Muscle layer of duodenum (tissue), 2 donors: ENCODE measurements at regions not wholly inside any gene's neighbourhood (a gene's known extent, or its start where the extent isn't known, plus 50 kb on each side); places are given as distances from the start of the nearest gene placed in this dataset.

Experiments
- H3K27ac ChIP-seq: one replicate; pipeline ENCODE4 v1.7.0; 2013; ENCODE audit warnings: mild to moderate bottlenecking, low read length
- H3K27me3 ChIP-seq: one replicate; pipeline ENCODE4 v1.7.0; 2013; ENCODE audit warnings: low read depth, mild to moderate bottlenecking, control low read depth, low read length
- H3K36me3 ChIP-seq, 2 donors: one replicate each; pipeline ENCODE4 v1.7.0; 2013; ENCODE audit warnings: low read length in 2 of 2, control low read depth in 1 of 2, mild to moderate bottlenecking in 1 of 2; ENCODE audit not compliant: insufficient read depth in 2 of 2, control insufficient read depth in 1 of 2
- H3K4me1 ChIP-seq, 2 donors: one replicate each; pipeline ENCODE4 v1.7.0; 2013; ENCODE audit warnings: low read length in 2 of 2, mild to moderate bottlenecking in 2 of 2, control low read depth in 1 of 2, moderate library complexity in 1 of 2; ENCODE audit not compliant: insufficient read depth in 2 of 2, control insufficient read depth in 1 of 2
- H3K4me3 ChIP-seq, 2 donors: one replicate each; pipeline ENCODE4 v1.7.0; 2013; ENCODE audit warnings: low read length in 2 of 2, low read depth in 1 of 2, mild to moderate bottlenecking in 1 of 2
- H3K9me3 ChIP-seq, 2 donors: one replicate each; pipeline ENCODE4 v1.7.0; 2013; ENCODE audit warnings: low read length in 2 of 2, control low read depth in 1 of 2, mild to moderate bottlenecking in 1 of 2; ENCODE audit not compliant: control insufficient read depth in 1 of 2
- donor health status: healthy.

GRCh38 chr13:72448082-72448481 lies 279.3 kb downstream of the MZT1 start:
- H3K27me3 ChIP-seq = no peaks in the 10 kb centered on the region
- H3K27ac ChIP-seq = no peak overlapping the region
- H3K4me3 ChIP-seq = no peak overlapping the region
- H3K4me1 ChIP-seq = no peaks in the 10 kb centered on the region
- H3K36me3 ChIP-seq = no peaks in the 10 kb centered on the region
- peaks cover 0 to 4% of the 10 kb centered on the region in 2 donors for H3K9me3 ChIP-seq

- Histone ChIP-seq H3K36me3 (no peaks in the 10 kb centered on the region), H3K27me3 (no peaks in the 10 kb centered on the region), H3K4me1 (no peaks in the 10 kb centered on the region), H3K4me3 (no peak overlapping the region), H3K9me3 (peaks cover 0 to 4% of the 10 kb centered on the region in 2 donors), H3K27ac (no peak overlapping the region)
These were observed 282.4 kb downstream of the MZT1 start for GRCh38 chr13:72444999-72445398.

DNA sequence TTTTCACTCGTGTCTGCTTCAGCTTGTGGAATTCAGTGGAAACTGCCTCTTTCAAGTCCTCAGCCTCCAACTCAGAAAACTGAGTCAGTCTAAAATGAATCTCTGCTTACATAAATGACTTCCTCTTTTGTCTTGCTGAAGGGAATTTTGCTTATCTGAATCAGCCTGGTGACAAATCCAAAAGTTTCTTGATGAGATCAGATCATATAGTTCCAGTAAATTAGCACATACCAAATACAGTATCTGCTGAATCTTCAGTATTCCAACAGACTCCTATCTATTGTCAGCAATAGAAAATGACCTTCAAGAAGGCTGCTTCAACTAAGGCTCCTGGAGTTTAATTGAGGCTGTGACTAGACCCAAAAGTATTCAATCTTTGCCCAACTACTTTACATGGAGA lies 290.0 kb downstream of the MZT1 start:
- Histone ChIP-seq H3K27ac (no peak overlapping the region), H3K4me1 (no peaks in the 10 kb centered on the region), H3K27me3 (no peaks in the 10 kb centered on the region), H3K4me3 (no peak overlapping the region), H3K36me3 (no peaks in the 10 kb centered on the region), H3K9me3 (no peaks in the 10 kb centered on the region)

- Histone ChIP-seq H3K27me3 (no peaks in the 10 kb centered on the region), H3K4me3 (no peak overlapping the region), H3K9me3 (no peaks in the 10 kb centered on the region), H3K4me1 (no peaks in the 10 kb centered on the region), H3K36me3 (no peaks in the 10 kb centered on the region), H3K27ac (no peak overlapping the region)
These were observed 292.2 kb downstream of the MZT1 start for GRCh38 chr13:72435251-72435650.

DNA sequence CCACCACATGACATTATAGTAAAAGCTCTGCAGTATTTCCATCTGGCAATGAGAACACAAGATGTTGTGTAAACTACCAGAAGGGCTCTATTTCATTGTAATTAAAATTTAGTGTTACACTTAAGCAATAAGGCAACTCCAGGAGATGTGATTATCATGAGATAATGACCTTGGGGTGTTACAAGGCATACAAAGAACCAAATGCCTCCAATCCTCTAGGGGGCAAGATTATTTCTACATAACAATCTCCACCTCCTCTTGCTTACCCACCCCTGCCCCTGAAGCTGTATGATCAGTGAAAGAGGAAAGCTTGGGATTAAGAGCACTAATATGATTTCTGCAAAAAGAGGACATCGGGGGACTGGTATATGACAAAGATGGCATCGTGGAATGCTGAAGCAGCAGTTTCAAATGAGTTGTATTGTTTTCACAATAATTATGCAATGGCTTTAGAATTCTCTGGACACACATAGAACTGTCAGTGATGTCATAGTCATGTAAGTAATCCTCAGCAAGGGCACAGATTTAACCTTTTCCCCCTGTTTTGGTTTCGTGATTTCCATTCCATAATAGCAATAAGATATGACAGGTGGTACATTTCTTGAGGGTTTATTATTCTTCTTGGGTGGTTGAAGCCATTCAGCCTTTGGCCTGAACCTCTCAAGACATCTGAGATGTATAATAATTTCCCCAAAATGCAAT lies 295.3 kb downstream of the MZT1 start:
- Histone ChIP-seq H3K4me3 (no peak overlapping the region), H3K4me1 (no peaks in the 10 kb centered on the region), H3K27me3 (no peaks in the 10 kb centered on the region), H3K36me3 (no peaks in the 10 kb centered on the region), H3K9me3 (no peaks in the 10 kb centered on the region), H3K27ac (no peak overlapping the region)

DNA sequence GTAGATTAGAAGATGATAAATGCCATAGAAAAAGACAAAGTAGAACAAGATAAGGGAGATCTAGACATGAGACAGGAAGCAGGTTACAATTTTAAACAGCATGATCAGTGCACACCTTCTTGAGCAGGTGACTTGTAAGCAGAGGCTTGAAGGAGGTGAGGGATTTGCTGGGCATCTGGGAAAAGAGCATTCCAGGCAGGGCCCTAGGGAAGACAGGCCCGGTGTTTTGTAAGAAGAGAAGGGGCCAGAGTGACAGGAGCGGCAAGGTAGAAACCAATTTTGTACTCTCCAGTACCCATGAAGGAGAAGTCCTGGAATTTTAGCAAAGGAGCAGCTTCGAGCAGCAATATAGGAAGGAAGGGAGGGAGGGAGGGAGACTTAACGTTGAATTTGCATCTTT lies 296.5 kb downstream of the MZT1 start:
- no peaks in the 10 kb centered on the region for H3K36me3 ChIP-seq
- no peaks in the 10 kb centered on the region for H3K4me1 ChIP-seq
- H3K27ac ChIP-seq = no peak overlapping the region
- no peaks in the 10 kb centered on the region for H3K27me3 ChIP-seq
- no peak overlapping the region for H3K4me3 ChIP-seq
- H3K9me3 ChIP-seq = no peaks in the 10 kb centered on the region

- H3K27me3 ChIP-seq = no peaks in the 10 kb centered on the region
- no peaks in the 10 kb centered on the region for H3K4me1 ChIP-seq
- H3K4me3 ChIP-seq = no peak overlapping the region
- H3K36me3 ChIP-seq = no peaks in the 10 kb centered on the region
- no peak overlapping the region for H3K27ac ChIP-seq
- no peaks in the 10 kb centered on the region for H3K9me3 ChIP-seq
These were observed 299.5 kb downstream of the MZT1 start for GRCh38 chr13:72427757-72428528.

- Histone ChIP-seq H3K36me3 (no peaks in the 10 kb centered on the region), H3K4me3 (no peak overlapping the region), H3K27ac (no peak overlapping the region), H3K4me1 (no peaks in the 10 kb centered on the region), H3K27me3 (no peaks in the 10 kb centered on the region), H3K9me3 (no peaks in the 10 kb centered on the region)
These were observed 303.4 kb downstream of the MZT1 start for GRCh38 chr13:72424059-72424458.

DNA sequence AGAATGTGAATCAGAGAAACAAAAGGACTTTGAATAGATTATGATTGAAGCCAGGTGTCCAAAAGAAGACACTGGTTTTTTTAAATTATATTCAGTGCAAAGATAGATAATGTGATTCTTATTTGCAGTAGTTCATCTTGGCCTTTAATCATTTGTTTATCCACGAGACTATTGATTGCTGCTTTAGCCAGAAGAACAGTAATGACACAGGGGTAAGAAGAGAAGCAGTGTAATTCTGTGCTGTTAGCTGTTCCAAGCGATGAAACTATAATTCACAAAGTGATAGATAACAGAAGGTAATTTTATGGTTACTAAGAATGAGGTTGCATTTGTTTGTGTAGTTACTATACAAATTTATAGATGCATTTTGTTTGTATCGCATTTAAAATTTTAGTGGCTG lies 311.6 kb downstream of the MZT1 start:
- no peaks in the 10 kb centered on the region for H3K4me1 ChIP-seq
- H3K27me3 ChIP-seq = no peaks in the 10 kb centered on the region
- H3K4me3 ChIP-seq = no peak overlapping the region
- H3K9me3 ChIP-seq = no peaks in the 10 kb centered on the region
- no peaks in the 10 kb centered on the region for H3K36me3 ChIP-seq
- no peak overlapping the region for H3K27ac ChIP-seq

DNA sequence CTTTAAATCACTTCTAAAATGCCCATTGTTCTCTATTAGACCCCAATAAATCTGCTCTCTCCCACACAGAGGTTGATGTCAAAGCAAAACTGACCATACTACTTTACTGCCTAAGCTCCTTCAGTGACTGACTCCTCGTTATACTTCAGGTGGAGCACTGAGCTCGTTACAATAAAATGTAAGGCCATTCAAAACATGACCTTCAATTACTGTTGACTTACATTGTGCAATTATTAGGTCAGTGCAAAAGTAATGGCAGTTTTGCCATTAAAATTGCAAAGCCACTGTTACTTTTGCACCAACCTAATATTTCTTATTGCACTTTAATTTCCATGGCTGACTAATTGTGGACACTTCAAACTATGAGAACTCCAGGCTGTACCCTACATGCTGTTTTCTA lies 314.9 kb downstream of the MZT1 start:
- Histone ChIP-seq H3K4me3 (no peak overlapping the region), H3K4me1 (no peaks in the 10 kb centered on the region), H3K9me3 (no peaks in the 10 kb centered on the region), H3K36me3 (no peaks in the 10 kb centered on the region), H3K27me3 (no peaks in the 10 kb centered on the region), H3K27ac (no peak overlapping the region)

- H3K4me3 ChIP-seq = no peak overlapping the region
- H3K27ac ChIP-seq = no peak overlapping the region
- H3K36me3 ChIP-seq = no peaks in the 10 kb centered on the region
- no peaks in the 10 kb centered on the region for H3K27me3 ChIP-seq
- no peaks in the 10 kb centered on the region for H3K9me3 ChIP-seq
- no peaks in the 10 kb centered on the region for H3K4me1 ChIP-seq
These were observed 322.0 kb downstream of the MZT1 start for GRCh38 chr13:72405441-72405840.
